Suprapubic skin (tissue), 4 donors: ENCODE measurements at regions not wholly inside any gene's neighbourhood (a gene's known extent, or its start where the extent isn't known, plus 50 kb on each side); places are given as distances from the start of the nearest gene placed in this dataset.

Experiments
- DNase-seq, 2 donors: peaks; one replicate each; pipeline ENCODE4 v3.0.0-alpha.2; 2019; ENCODE audit warnings: low spot score in 2 of 2
- H3K27ac ChIP-seq: fragments of 200-600 bp; sonication (generic); one replicate; pipeline ENCODE4 v1.5.1; 2019
- H3K27me3 ChIP-seq: fragments of 200-600 bp; sonication (generic); one replicate; pipeline ENCODE4 v1.5.1; 2019
- H3K36me3 ChIP-seq: fragments of 200-600 bp; sonication (generic); one replicate; pipeline ENCODE4 v1.5.1; 2019
- H3K4me1 ChIP-seq: fragments of 200-600 bp; sonication (generic); one replicate; pipeline ENCODE4 v1.5.1; 2019
- H3K4me3 ChIP-seq: fragments of 200-600 bp; sonication (generic); one replicate; pipeline ENCODE4 v1.5.1; 2019; ENCODE audit warnings: mild to moderate bottlenecking
- H3K9me3 ChIP-seq: fragments of 200-600 bp; sonication (generic); one replicate; pipeline ENCODE4 v1.5.1; 2019
- CTCF ChIP-seq, 2 donors: fragments of 200-600 bp in 1 of 2; fragments of 450-650 bp in 1 of 2; sonication (generic) in 1 of 2; IDR thresholded peaks; one replicate each; pipeline ENCODE4 v1.5.1; 2016 to 2019; ENCODE audit warnings: antibody characterized with exemption in 2 of 2, mild to moderate bottlenecking in 1 of 2, moderate library complexity in 1 of 2
- EP300 ChIP-seq: sonication (generic); formaldehyde crosslinking; IDR thresholded peaks from one replicate; pipeline ENCODE4 v1.6.1; 2017; ENCODE audit warnings: antibody characterized with exemption
- POLR2A ChIP-seq, 2 donors: fragments of 450-650 bp; IDR thresholded peaks; one replicate each; pipeline ENCODE4 v1.6.1; 2017; ENCODE audit warnings: antibody characterized with exemption in 2 of 2, mild to moderate bottlenecking in 2 of 2, moderate library complexity in 2 of 2
- POLR2AphosphoS5 ChIP-seq, 3 donors: sonication (generic); formaldehyde crosslinking; IDR thresholded peaks; one replicate each; pipeline ENCODE4 v1.6.1; 2017; ENCODE audit warnings: antibody characterized with exemption in 3 of 3
- WGBS: methylation state at CpG from one replicate; pipeline ENCODE4 v1.1.5; 2018; 5-methylcytosine and 5-hydroxymethylcytosine counted together

GRCh38 chr6:3990692-3991491 lies 88.0 kb downstream of the FAM217A start:
- WGBS, result 3% methylated on average over 17 of the region's 21 CpGs
- Histone ChIP-seq H3K27me3 (no peaks in the 10 kb centered on the region), H3K4me1 (peaks cover 11% of the 10 kb centered on the region), H3K27ac (peak overlapping the region; percentile 63), H3K4me3 (peak overlapping the region; percentile 45), H3K9me3 (no peaks in the 10 kb centered on the region), H3K36me3 (no peaks in the 10 kb centered on the region)
- TF ChIP-seq EP300 (no peak), CTCF (IDR thresholded peaks at IDR 0.05) (peak; percentile 78 to 82), POLR2AphosphoS5 (IDR thresholded peaks at IDR 0.05) (peak in 1 of 3 donors; percentile 20)
- peak; percentile 93 for DNase-seq

DNA sequence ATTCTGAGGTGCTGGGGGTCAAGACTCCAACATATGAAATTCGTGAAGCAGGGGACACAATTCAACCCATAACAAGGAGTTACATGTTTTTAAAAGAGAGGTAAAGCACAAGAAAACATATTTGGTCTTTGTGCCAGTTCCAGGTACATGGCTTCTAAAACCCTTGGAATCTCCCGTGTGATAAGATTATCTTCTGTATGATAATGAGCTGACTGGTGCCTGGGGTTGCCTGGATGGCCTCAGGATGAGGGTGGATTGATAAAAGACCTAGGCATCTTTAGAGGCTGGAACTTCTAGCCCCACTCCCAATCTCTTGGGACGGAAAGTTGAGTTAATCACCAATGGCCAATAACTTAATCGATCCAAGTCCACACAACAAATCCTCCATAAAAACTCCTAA lies 87.0 kb downstream of the FAM217A start:
- Histone ChIP-seq H3K4me1 (peaks cover 11% of the 10 kb centered on the region), H3K36me3 (no peaks in the 10 kb centered on the region), H3K4me3 (no peak overlapping the region), H3K9me3 (no peaks in the 10 kb centered on the region), H3K27me3 (no peaks in the 10 kb centered on the region), H3K27ac (no peak overlapping the region)
- TF ChIP-seq POLR2AphosphoS5 (IDR thresholded peaks at IDR 0.05), result no peak
- no peak for TF ChIP-seq EP300
- TF ChIP-seq POLR2A (IDR thresholded peaks at IDR 0.05), result no peak
- no peak for TF ChIP-seq CTCF (IDR thresholded peaks at IDR 0.05)
- DNase-seq, result no peak
- WGBS, result 65% methylated on average over 4 of the region's 4 CpGs

GRCh38 chr6:3996349-3996748 lies 82.6 kb downstream of the FAM217A start:
- H3K9me3 ChIP-seq, result no peaks in the 10 kb centered on the region
- WGBS, result 94% methylated on average over 4 of the region's 4 CpGs
- TF ChIP-seq POLR2A (IDR thresholded peaks at IDR 0.05) (no peak), CTCF (IDR thresholded peaks at IDR 0.05) (no peak), EP300 (no peak)
- H3K4me3 ChIP-seq, result no peak overlapping the region
- H3K27me3 ChIP-seq, result no peaks in the 10 kb centered on the region
- DNase-seq, result no peak
- H3K36me3 ChIP-seq, result no peaks in the 10 kb centered on the region
- peaks cover 11% of the 10 kb centered on the region for H3K4me1 ChIP-seq
- no peak overlapping the region for H3K27ac ChIP-seq

DNA sequence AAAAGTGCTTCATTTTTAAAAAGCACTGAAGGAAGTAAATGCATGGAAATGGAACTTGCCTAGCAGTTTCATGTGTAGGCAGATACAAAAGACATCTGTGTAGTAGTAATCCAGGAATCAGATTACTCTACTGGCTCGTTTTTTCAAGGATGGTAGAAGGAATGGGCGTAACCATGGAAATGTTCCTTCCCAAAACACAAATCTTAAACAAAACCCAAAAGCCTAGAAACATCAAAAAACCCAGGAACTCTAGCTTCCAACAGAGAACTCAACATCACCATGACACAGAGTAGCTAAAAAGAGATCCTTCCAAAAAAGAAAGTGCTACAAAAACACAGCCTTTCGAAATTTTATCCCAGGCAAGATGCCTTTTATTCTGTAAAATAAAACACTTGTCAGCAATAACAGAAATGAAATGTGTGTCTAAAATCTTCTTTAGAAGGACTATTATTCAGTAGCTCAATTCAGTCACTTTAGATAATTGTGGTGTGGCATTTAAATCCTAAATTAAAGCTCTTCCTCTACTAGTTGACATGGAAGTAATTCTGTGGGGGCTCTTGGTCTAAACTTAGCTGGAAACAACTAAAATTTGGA lies 81.7 kb downstream of the FAM217A start:
- TF ChIP-seq POLR2AphosphoS5 (IDR thresholded peaks at IDR 0.05) (no peak), EP300 (no peak), POLR2A (IDR thresholded peaks at IDR 0.05) (no peak), CTCF (IDR thresholded peaks at IDR 0.05) (no peak)

DNA sequence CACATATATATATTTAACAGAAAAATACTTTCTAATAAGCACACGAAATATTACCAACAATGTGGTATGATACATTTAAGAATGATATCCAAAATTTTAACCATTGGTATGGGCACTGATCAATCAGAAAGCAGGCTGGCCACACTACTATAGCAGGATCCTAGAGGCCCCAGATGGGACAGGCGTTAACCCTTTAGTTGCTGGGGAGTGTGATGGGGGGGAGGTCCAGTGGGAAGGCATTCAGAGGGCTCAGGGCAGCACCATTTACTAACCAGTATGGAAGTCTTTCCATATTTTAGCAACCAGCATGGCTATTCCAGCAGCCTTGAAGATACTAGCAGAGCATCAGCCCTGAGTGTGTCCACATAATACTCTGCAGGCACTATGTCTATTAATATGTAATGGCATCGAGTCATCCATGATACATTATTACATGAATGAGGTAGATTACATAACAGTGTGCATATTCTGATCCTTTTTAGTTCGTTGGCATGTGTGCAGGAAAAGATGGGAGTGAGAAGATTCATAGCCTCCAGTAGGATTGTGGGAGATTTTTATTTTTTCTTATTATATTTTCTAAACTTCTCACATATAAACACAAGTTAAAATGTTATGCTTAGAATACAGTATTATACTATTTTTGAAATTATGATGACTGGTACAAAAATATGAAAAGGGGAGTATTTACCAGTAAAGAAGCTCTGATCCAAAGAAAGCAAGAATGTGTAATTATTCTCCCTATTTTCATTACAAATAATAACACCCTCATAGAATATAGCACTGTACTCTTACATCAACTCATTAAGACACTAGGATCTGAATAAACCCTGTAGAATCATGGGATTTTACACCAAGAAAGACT lies 78.9 kb downstream of the FAM217A start:
- TF ChIP-seq POLR2AphosphoS5 (IDR thresholded peaks at IDR 0.05), result no peak
- TF ChIP-seq POLR2A (IDR thresholded peaks at IDR 0.05), result no peak
- TF ChIP-seq CTCF (IDR thresholded peaks at IDR 0.05), result no peak
- no peak for TF ChIP-seq EP300
- no peak overlapping the region for H3K27ac ChIP-seq
- H3K36me3 ChIP-seq, result peaks cover 4% of the 10 kb centered on the region
- no peak for DNase-seq
- peaks cover 6% of the 10 kb centered on the region for H3K4me1 ChIP-seq
- H3K9me3 ChIP-seq, result no peaks in the 10 kb centered on the region
- H3K27me3 ChIP-seq, result no peaks in the 10 kb centered on the region
- 75% methylated on average over 4 of the region's 4 CpGs for WGBS
- H3K4me3 ChIP-seq, result no peak overlapping the region

More for the DNA sequence above, 81.7 kb downstream of the FAM217A start:
- Histone ChIP-seq H3K27me3 (no peaks in the 10 kb centered on the region), H3K27ac (no peak overlapping the region), H3K9me3 (no peaks in the 10 kb centered on the region), H3K4me1 (peaks cover 6% of the 10 kb centered on the region), H3K36me3 (no peaks in the 10 kb centered on the region), H3K4me3 (no peak overlapping the region)
- WGBS, result 42% methylated on average over 3 of the region's 3 CpGs
- DNase-seq, result no peak
